ENCODE measurements at regions not wholly inside any gene's neighbourhood (a gene's known extent, or its start where the extent isn't known, plus 50 kb on each side); places are given as distances from the start of the nearest gene placed in this dataset.
A peak's percentile ranks its signal among the peaks of the same experiment; 100 is the strongest.
"Not testable (repeated sequence)": the region's sequence is repeated elsewhere in the genome, so short reads cannot be mapped to it uniquely, and the experiment has no call there.

- Histone ChIP-seq H3K4me1 (ENCODE audit: control insufficient read depth, insufficient read depth, low read length) (no peaks in the 10 kb centered on the region), H3K27me3 (ENCODE audit: control insufficient read depth, insufficient read depth, low read length) (no peaks in the 10 kb centered on the region), H3K9me3 (replicated peaks; ENCODE audit: control insufficient read depth, low read depth, low read length) (no peaks in the 10 kb centered on the region), H3K27ac (ENCODE audit: low read length) (no peak overlapping the region), H3K36me3 (ENCODE audit: control insufficient read depth, insufficient read depth, low read length) (no peaks in the 10 kb centered on the region), H3K4me3 (ENCODE audit: low read length) (no peak overlapping the region)
- DNase-seq: peak; percentile 32
- 30% methylated on average over 3 of the region's 8 CpGs for WGBS (ENCODE audit: insufficient coverage)
Measured at GRCh38 chr1:244325056-244325758, 126.5 kb downstream of the ADSS2 start.

GRCh38 chr1:244326757-244327156 lies 125.0 kb downstream of the ADSS2 start:
- no peaks in the 10 kb centered on the region for H3K36me3 ChIP-seq (ENCODE audit: control insufficient read depth, insufficient read depth, low read length)
- no peaks in the 10 kb centered on the region for H3K4me1 ChIP-seq (ENCODE audit: control insufficient read depth, insufficient read depth, low read length)
- no peak overlapping the region for H3K27ac ChIP-seq (ENCODE audit: low read length)
- 40% methylated on average over 1 of the region's 2 CpGs for WGBS (ENCODE audit: insufficient coverage)
- no peaks in the 10 kb centered on the region for H3K27me3 ChIP-seq (ENCODE audit: control insufficient read depth, insufficient read depth, low read length)
- H3K9me3 ChIP-seq (replicated peaks; ENCODE audit: control insufficient read depth, low read depth, low read length): no peaks in the 10 kb centered on the region
- no peak overlapping the region for H3K4me3 ChIP-seq (ENCODE audit: low read length)
- DNase-seq: no peak

GRCh38 chr1:244327533-244327932 lies 124.2 kb downstream of the ADSS2 start:
- DNase-seq: no peak
- Histone ChIP-seq H3K4me1 (ENCODE audit: control insufficient read depth, insufficient read depth, low read length) (no peaks in the 10 kb centered on the region), H3K4me3 (ENCODE audit: low read length) (no peak overlapping the region), H3K27me3 (ENCODE audit: control insufficient read depth, insufficient read depth, low read length) (no peaks in the 10 kb centered on the region), H3K27ac (ENCODE audit: low read length) (no peak overlapping the region), H3K9me3 (replicated peaks; ENCODE audit: control insufficient read depth, low read depth, low read length) (no peaks in the 10 kb centered on the region), H3K36me3 (ENCODE audit: control insufficient read depth, insufficient read depth, low read length) (no peaks in the 10 kb centered on the region)

- H3K4me1 ChIP-seq (ENCODE audit: control insufficient read depth, insufficient read depth, low read length): no peaks in the 10 kb centered on the region
- H3K4me3 ChIP-seq (ENCODE audit: low read length): no peak overlapping the region
- no peak overlapping the region for H3K27ac ChIP-seq (ENCODE audit: low read length)
- no peak for DNase-seq
- H3K36me3 ChIP-seq (ENCODE audit: control insufficient read depth, insufficient read depth, low read length): no peaks in the 10 kb centered on the region
- no peaks in the 10 kb centered on the region for H3K9me3 ChIP-seq (replicated peaks; ENCODE audit: control insufficient read depth, low read depth, low read length)
- H3K27me3 ChIP-seq (ENCODE audit: control insufficient read depth, insufficient read depth, low read length): no peaks in the 10 kb centered on the region
Measured at GRCh38 chr1:244328476-244328875, 123.2 kb downstream of the ADSS2 start.

GRCh38 chr1:244329591-244330317 lies 122.0 kb downstream of the ADSS2 start:
- Histone ChIP-seq H3K36me3 (ENCODE audit: control insufficient read depth, insufficient read depth, low read length) (no peaks in the 10 kb centered on the region), H3K27me3 (ENCODE audit: control insufficient read depth, insufficient read depth, low read length) (no peaks in the 10 kb centered on the region), H3K4me3 (ENCODE audit: low read length) (no peak overlapping the region), H3K27ac (ENCODE audit: low read length) (no peak overlapping the region), H3K9me3 (replicated peaks; ENCODE audit: control insufficient read depth, low read depth, low read length) (no peaks in the 10 kb centered on the region), H3K4me1 (ENCODE audit: control insufficient read depth, insufficient read depth, low read length) (no peaks in the 10 kb centered on the region)
- DNase-seq: no peak

- H3K27ac ChIP-seq (ENCODE audit: low read length): no peak overlapping the region
- no peaks in the 10 kb centered on the region for H3K27me3 ChIP-seq (ENCODE audit: control insufficient read depth, insufficient read depth, low read length)
- WGBS (ENCODE audit: insufficient coverage): no CpG with 5 or more reads among the region's 2 CpGs
- DNase-seq: no peak
- H3K4me3 ChIP-seq (ENCODE audit: low read length): no peak overlapping the region
- H3K36me3 ChIP-seq (ENCODE audit: control insufficient read depth, insufficient read depth, low read length): no peaks in the 10 kb centered on the region
- no peaks in the 10 kb centered on the region for H3K9me3 ChIP-seq (replicated peaks; ENCODE audit: control insufficient read depth, low read depth, low read length)
- H3K4me1 ChIP-seq (ENCODE audit: control insufficient read depth, insufficient read depth, low read length): no peaks in the 10 kb centered on the region
Measured at GRCh38 chr1:244330318-244330625, 121.4 kb downstream of the ADSS2 start.

- not testable (repeated sequence) for H3K4me1 ChIP-seq (ENCODE audit: control insufficient read depth, insufficient read depth, low read length); H3K9me3 ChIP-seq (replicated peaks; ENCODE audit: control insufficient read depth, low read depth, low read length); H3K27ac ChIP-seq (ENCODE audit: low read length); H3K4me3 ChIP-seq (ENCODE audit: low read length); DNase-seq; H3K27me3 ChIP-seq (ENCODE audit: control insufficient read depth, insufficient read depth, low read length); H3K36me3 ChIP-seq (ENCODE audit: control insufficient read depth, insufficient read depth, low read length)
- WGBS (ENCODE audit: insufficient coverage): 83% methylated on average over 2 of the region's 2 CpGs
Measured at GRCh38 chr1:244332761-244333160, 118.9 kb downstream of the ADSS2 start.

GRCh38 chr1:244334315-244334714 lies 117.4 kb downstream of the ADSS2 start:
- not testable (repeated sequence) for H3K27ac ChIP-seq (ENCODE audit: low read length); DNase-seq; H3K27me3 ChIP-seq (ENCODE audit: control insufficient read depth, insufficient read depth, low read length); H3K36me3 ChIP-seq (ENCODE audit: control insufficient read depth, insufficient read depth, low read length); H3K9me3 ChIP-seq (replicated peaks; ENCODE audit: control insufficient read depth, low read depth, low read length); H3K4me3 ChIP-seq (ENCODE audit: low read length); H3K4me1 ChIP-seq (ENCODE audit: control insufficient read depth, insufficient read depth, low read length)
- no CpG with 5 or more reads among the region's 2 CpGs for WGBS (ENCODE audit: insufficient coverage)

GRCh38 chr1:244334842-244335241 lies 116.9 kb downstream of the ADSS2 start:
- not testable (repeated sequence) for H3K36me3 ChIP-seq (ENCODE audit: control insufficient read depth, insufficient read depth, low read length); H3K9me3 ChIP-seq (replicated peaks; ENCODE audit: control insufficient read depth, low read depth, low read length); H3K27ac ChIP-seq (ENCODE audit: low read length); H3K27me3 ChIP-seq (ENCODE audit: control insufficient read depth, insufficient read depth, low read length); H3K4me3 ChIP-seq (ENCODE audit: low read length); H3K4me1 ChIP-seq (ENCODE audit: control insufficient read depth, insufficient read depth, low read length); DNase-seq
- no CpG with 5 or more reads among the region's 4 CpGs for WGBS (ENCODE audit: insufficient coverage)

GRCh38 chr1:244335456-244335855 lies 116.3 kb downstream of the ADSS2 start:
- 93% methylated on average over 2 of the region's 7 CpGs for WGBS (ENCODE audit: insufficient coverage)

More at GRCh38 chr1:244335456-244335855, 116.3 kb downstream of the ADSS2 start:
- Histone ChIP-seq H3K9me3 (replicated peaks; ENCODE audit: control insufficient read depth, low read depth, low read length) (no peaks in the 10 kb centered on the region), H3K4me3 (ENCODE audit: low read length) (no peak overlapping the region), H3K27ac (ENCODE audit: low read length) (no peak overlapping the region), H3K4me1 (ENCODE audit: control insufficient read depth, insufficient read depth, low read length) (no peaks in the 10 kb centered on the region), H3K27me3 (ENCODE audit: control insufficient read depth, insufficient read depth, low read length) (no peaks in the 10 kb centered on the region), H3K36me3 (ENCODE audit: control insufficient read depth, insufficient read depth, low read length) (no peaks in the 10 kb centered on the region)
- DNase-seq: no peak
